ENCODE measurements at regions not wholly inside any gene's neighbourhood (a gene's known extent, or its start where the extent isn't known, plus 50 kb on each side); places are given as distances from the start of the nearest gene placed in this dataset.
"Not testable (repeated sequence)": the region's sequence is repeated elsewhere in the genome, so short reads cannot be mapped to it uniquely, and the experiment has no call there.

GRCh38 chr1:168827557-168827956, 98.6 kb upstream of the DPT start:
- DNase-seq = no peak

- no peak for DNase-seq
Observed at GRCh38 chr1:168829876-168830275, 100.9 kb upstream of the DPT start.

- DNase-seq = no peak
Observed at GRCh38 chr1:168830562-168830961, 101.6 kb upstream of the DPT start.

GRCh38 chr1:168832661-168833060, 103.7 kb upstream of the DPT start:
- DNase-seq = no peak

GRCh38 chr1:168833362-168833761, 104.4 kb upstream of the DPT start:
- DNase-seq = no peak

GRCh38 chr1:168833801-168834224, 104.8 kb upstream of the DPT start:
- no peak for DNase-seq

GRCh38 chr1:168834225-168834872, 105.3 kb upstream of the DPT start:
- DNase-seq = no peak

GRCh38 chr1:168835176-168835575, 106.2 kb upstream of the DPT start:
- no peak for DNase-seq

- DNase-seq = no peak
Observed at GRCh38 chr1:168835791-168836190, 106.8 kb upstream of the DPT start.

- DNase-seq = no peak
Observed at GRCh38 chr1:168836469-168836868, 107.5 kb upstream of the DPT start.

- DNase-seq = not testable (repeated sequence)
Observed at GRCh38 chr1:168837230-168837629, 108.2 kb upstream of the DPT start.

GRCh38 chr1:168842306-168842705, 113.3 kb upstream of the DPT start:
- DNase-seq = no peak

GRCh38 chr1:168842916-168843315, 113.9 kb upstream of the DPT start:
- DNase-seq = no peak

- no peak for DNase-seq
Observed at GRCh38 chr1:168843401-168843800, 114.4 kb upstream of the DPT start.

- no peak for DNase-seq
Observed at GRCh38 chr1:168843950-168844349, 114.9 kb upstream of the DPT start.

GRCh38 chr1:168845140-168845539, 116.1 kb upstream of the DPT start:
- DNase-seq = no peak

- DNase-seq = no peak
Observed at GRCh38 chr1:168848051-168848450, 119.0 kb upstream of the DPT start.

GRCh38 chr1:168861421-168862004, 132.5 kb upstream of the DPT start:
- no peak for DNase-seq

GRCh38 chr1:168863772-168864171, 134.8 kb upstream of the DPT start:
- no peak for DNase-seq

GRCh38 chr1:168864266-168864665, 135.3 kb upstream of the DPT start:
- DNase-seq = no peak

- DNase-seq = no peak
Observed at GRCh38 chr1:168865850-168866620, 137.0 kb upstream of the DPT start.

GRCh38 chr1:168867941-168868634, 139.1 kb upstream of the DPT start:
- DNase-seq = no peak

- DNase-seq = no peak
Observed at GRCh38 chr1:168871531-168871930, 142.5 kb upstream of the DPT start.

GRCh38 chr1:168875831-168876230, 146.8 kb upstream of the DPT start:
- DNase-seq = no peak
